Stimulated activated memory B cell treated with anti-CD40 and anti-IgM and Interleukin-4, amounts not matched to agents 10 μg/mL and 1 μg/mL and 100 μg/mL, for 72 hours (primary cell): ENCODE measurements at regions not wholly inside any gene's neighbourhood (a gene's known extent, or its start where the extent isn't known, plus 50 kb on each side); places are given as distances from the start of the nearest gene placed in this dataset.

Source experiments
- ATAC-seq: fragments of 150-1000 bp; cut with Tn5 transposase; 2 replicates; pipeline ENCODE4 v1.10.0; 2021
- H3K27ac Mint-ChIP-seq: one replicate; pipeline ENCODE4 v1.8.0; 2022; ENCODE audit warnings: mild to moderate bottlenecking, mixed read lengths
- H3K27me3 Mint-ChIP-seq: one replicate; pipeline ENCODE4 v1.8.0; 2022; ENCODE audit warnings: mixed read lengths
- H3K36me3 Mint-ChIP-seq: one replicate; pipeline ENCODE4 v1.8.0; 2022; ENCODE audit warnings: mixed read lengths
- H3K4me1 Mint-ChIP-seq: one replicate; pipeline ENCODE4 v1.8.0; 2022; ENCODE audit warnings: mixed read lengths
- H3K4me3 Mint-ChIP-seq: one replicate; pipeline ENCODE4 v1.8.0; 2022; ENCODE audit warnings: mild to moderate bottlenecking, moderate library complexity, mixed read lengths
- H3K9me3 Mint-ChIP-seq: one replicate; pipeline ENCODE4 v1.8.0; 2022; ENCODE audit warnings: mixed read lengths

- no peaks in the 10 kb centered on the region for H3K4me1 Mint-ChIP-seq
- no peaks in the 10 kb centered on the region for H3K27me3 Mint-ChIP-seq
- H3K36me3 Mint-ChIP-seq: no peaks in the 10 kb centered on the region
- H3K4me3 Mint-ChIP-seq: no peak overlapping the region
- no peaks in the 10 kb centered on the region for H3K9me3 Mint-ChIP-seq
- H3K27ac Mint-ChIP-seq: no peak overlapping the region
- no peak for ATAC-seq
Measured at GRCh38 chr18:7332452-7332851, 101.6 kb downstream of the LRRC30 start.

- Mint-ChIP-seq H3K27ac (no peak overlapping the region), H3K4me3 (no peak overlapping the region), H3K4me1 (no peaks in the 10 kb centered on the region), H3K27me3 (no peaks in the 10 kb centered on the region), H3K36me3 (no peaks in the 10 kb centered on the region), H3K9me3 (no peaks in the 10 kb centered on the region)
- no peak for ATAC-seq
Measured at GRCh38 chr18:7333025-7333562, 102.2 kb downstream of the LRRC30 start.

DNA sequence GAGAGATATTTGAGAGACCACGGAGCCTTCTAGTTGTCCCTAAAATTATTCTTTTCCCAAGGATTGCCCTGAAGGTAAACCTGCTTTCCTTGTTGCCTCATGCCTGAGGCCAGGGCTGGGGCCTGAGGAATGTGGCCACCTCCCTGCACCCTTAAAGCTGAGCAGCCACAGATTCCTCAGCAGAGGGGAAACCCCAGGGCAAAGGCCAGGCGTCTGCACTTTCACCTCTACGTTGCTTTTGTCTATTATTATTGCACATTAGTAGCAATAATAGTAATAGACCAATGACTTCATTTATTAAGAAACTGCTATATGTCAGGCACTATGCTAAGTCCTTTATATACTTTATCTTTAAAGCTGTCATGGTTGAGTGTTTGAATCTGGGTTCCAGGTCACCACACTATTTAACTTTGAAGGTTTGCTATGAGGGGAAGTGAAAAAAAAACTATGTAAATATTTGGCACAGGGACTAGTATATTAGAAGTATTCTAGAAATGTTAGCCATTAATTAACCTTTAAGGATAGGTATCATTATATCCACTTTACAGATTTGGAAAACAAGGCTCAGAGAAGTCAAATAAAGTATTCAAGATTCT is 104.2 kb downstream of the LRRC30 start:
- Mint-ChIP-seq H3K9me3 (no peaks in the 10 kb centered on the region), H3K4me1 (no peaks in the 10 kb centered on the region), H3K4me3 (no peak overlapping the region), H3K27me3 (no peaks in the 10 kb centered on the region), H3K27ac (no peak overlapping the region), H3K36me3 (no peaks in the 10 kb centered on the region)
- no peak for ATAC-seq

DNA sequence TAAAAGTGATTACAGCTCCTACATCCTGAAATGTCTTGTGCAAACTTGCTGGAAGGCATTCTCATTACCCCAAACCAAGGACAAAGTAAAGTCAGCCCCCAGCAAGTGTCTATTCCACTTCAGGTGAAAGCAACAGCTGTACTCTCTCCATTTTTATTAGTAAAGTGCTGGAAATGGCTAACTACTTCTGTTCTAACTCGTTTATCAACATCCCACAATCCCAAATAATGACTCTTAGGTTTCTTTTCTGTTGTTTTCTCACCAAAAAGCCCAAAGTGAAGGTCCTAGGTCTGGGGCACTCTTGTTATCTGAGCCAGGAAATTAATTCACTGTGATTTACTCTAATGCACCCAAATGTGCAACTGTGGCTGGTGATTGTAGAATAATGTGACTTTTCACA is 105.7 kb downstream of the LRRC30 start:
- no peaks in the 10 kb centered on the region for H3K4me1 Mint-ChIP-seq
- no peak overlapping the region for H3K27ac Mint-ChIP-seq
- no peak overlapping the region for H3K4me3 Mint-ChIP-seq
- no peaks in the 10 kb centered on the region for H3K9me3 Mint-ChIP-seq
- no peak for ATAC-seq
- H3K36me3 Mint-ChIP-seq: no peaks in the 10 kb centered on the region
- no peaks in the 10 kb centered on the region for H3K27me3 Mint-ChIP-seq

DNA sequence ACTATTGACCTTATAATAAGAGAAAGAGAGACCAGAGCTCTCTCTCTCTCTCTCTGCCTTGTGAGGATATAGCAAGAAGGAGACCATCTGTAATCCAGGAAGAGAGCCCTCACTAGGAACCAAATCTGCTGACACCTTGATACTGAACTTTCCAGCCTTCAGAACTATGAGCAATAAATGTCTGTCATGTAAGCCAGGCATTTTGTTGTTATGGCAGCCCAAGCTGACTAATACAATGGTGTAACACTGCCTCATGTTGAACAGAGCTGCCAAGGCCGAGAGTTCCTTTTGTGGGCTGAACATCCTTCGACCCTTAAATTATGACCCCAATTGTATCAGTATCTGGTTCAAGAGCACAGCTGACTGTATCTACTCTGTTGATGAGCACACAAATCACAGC is 108.0 kb downstream of the LRRC30 start:
- H3K27ac Mint-ChIP-seq: no peak overlapping the region
- H3K36me3 Mint-ChIP-seq: no peaks in the 10 kb centered on the region
- no peak overlapping the region for H3K4me3 Mint-ChIP-seq
- H3K9me3 Mint-ChIP-seq: no peaks in the 10 kb centered on the region
- H3K4me1 Mint-ChIP-seq: no peaks in the 10 kb centered on the region
- H3K27me3 Mint-ChIP-seq: no peaks in the 10 kb centered on the region
- no peak for ATAC-seq

- Mint-ChIP-seq H3K27ac (no peak overlapping the region), H3K9me3 (no peaks in the 10 kb centered on the region), H3K27me3 (no peaks in the 10 kb centered on the region), H3K4me1 (no peaks in the 10 kb centered on the region), H3K4me3 (no peak overlapping the region), H3K36me3 (no peaks in the 10 kb centered on the region)
- no peak for ATAC-seq
Measured at GRCh38 chr18:7341581-7342337, 110.9 kb downstream of the LRRC30 start.

DNA sequence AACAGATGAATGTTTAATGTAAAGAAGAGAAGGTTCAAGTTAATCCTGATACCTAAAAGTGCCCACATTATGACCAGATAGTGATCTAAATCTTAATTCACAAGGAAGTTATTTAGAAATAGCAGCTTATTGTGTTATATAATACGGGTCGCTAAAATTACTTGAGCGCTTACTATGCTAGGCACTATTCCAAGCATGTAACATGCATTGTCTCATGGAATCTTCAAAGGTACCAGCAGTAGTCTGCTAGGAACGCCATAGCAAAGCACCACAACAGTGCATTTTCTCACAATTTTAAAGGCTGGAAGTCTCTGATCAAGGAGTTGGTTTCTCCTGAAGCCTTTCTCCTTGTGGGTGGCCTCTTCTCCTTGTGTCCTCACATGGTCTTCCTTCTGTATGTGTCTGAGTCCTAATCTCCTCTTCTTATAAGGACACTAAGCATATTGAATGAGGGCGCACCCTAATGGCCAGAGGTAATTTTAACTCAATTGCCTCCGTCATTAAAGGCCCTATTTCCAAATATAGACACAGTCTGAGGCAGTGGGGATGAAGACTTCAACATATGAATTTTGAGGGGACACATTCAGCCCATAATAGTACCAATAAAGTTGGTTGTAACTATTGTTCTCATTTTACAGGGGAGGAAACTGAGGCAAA is 118.4 kb downstream of the LRRC30 start:
- H3K4me3 Mint-ChIP-seq: no peak overlapping the region

GRCh38 chr18:7358989-7359726 is 128.3 kb downstream of the LRRC30 start:
- peaks cover 6% of the 10 kb centered on the region for H3K9me3 Mint-ChIP-seq
- H3K27me3 Mint-ChIP-seq: no peaks in the 10 kb centered on the region
- H3K4me3 Mint-ChIP-seq: no peak overlapping the region
- no peak for ATAC-seq
- H3K36me3 Mint-ChIP-seq: no peaks in the 10 kb centered on the region
- no peaks in the 10 kb centered on the region for H3K4me1 Mint-ChIP-seq
- H3K27ac Mint-ChIP-seq: no peak overlapping the region

More for the DNA sequence above, 118.4 kb downstream of the LRRC30 start:
- no peak for ATAC-seq
- Mint-ChIP-seq H3K4me1 (no peaks in the 10 kb centered on the region), H3K27ac (no peak overlapping the region), H3K36me3 (no peaks in the 10 kb centered on the region), H3K27me3 (no peaks in the 10 kb centered on the region), H3K9me3 (peaks cover 10% of the 10 kb centered on the region)

DNA sequence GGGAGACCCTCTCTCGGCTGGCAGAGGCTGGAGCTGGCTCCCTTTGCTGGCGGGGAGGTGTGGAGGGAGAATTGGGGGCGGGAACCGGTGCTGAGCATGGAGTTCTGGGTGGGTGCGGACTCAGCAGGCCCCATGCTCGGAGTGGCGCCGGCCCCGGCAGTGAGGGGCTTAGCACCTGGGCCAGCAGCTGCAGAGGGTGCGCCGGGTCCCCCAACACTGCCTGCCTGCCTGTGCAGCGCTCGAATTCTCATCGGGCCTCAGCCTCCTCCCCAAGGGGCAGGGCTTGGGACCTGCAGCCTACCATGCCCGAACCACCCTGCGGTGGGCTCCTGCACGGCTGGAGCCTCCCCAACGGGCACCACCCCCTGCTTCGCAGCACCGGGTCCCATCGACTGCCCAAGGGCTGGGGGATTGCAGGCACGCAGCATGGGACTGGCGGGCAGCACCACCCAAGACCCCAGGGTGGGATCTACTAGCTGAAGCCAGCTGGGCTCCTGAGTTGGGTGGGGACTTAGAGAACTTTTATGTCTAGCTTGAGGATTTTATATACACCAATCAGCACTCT is 129.8 kb downstream of the LRRC30 start:
- no peak for ATAC-seq
- Mint-ChIP-seq H3K9me3 (peaks cover 9% of the 10 kb centered on the region), H3K4me1 (no peaks in the 10 kb centered on the region), H3K27ac (no peak overlapping the region), H3K27me3 (no peaks in the 10 kb centered on the region), H3K4me3 (no peak overlapping the region), H3K36me3 (no peaks in the 10 kb centered on the region)

DNA sequence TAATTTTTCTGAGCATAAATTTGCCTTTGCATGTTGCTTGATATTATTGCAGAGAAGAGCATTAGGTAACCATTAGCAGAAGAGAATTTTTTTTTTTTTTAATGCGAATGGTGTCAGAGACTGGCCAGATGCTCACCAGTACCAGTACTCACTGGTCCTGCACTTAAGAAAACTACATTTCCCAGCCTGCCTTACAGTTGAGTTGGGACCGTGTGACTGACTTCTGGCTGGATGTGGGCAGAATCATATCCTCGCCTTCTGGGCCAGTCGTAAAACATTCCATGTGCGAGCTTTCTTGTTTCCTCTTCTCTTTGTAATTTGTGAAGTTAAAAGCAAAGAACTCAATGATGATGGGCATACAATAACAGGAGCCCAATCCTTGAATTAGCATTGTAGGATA is 132.4 kb downstream of the LRRC30 start:
- no peak overlapping the region for H3K27ac Mint-ChIP-seq
- no peak for ATAC-seq
- H3K27me3 Mint-ChIP-seq: no peaks in the 10 kb centered on the region
- peaks cover 6% of the 10 kb centered on the region for H3K9me3 Mint-ChIP-seq
- no peaks in the 10 kb centered on the region for H3K36me3 Mint-ChIP-seq
- no peak overlapping the region for H3K4me3 Mint-ChIP-seq
- H3K4me1 Mint-ChIP-seq: no peaks in the 10 kb centered on the region

DNA sequence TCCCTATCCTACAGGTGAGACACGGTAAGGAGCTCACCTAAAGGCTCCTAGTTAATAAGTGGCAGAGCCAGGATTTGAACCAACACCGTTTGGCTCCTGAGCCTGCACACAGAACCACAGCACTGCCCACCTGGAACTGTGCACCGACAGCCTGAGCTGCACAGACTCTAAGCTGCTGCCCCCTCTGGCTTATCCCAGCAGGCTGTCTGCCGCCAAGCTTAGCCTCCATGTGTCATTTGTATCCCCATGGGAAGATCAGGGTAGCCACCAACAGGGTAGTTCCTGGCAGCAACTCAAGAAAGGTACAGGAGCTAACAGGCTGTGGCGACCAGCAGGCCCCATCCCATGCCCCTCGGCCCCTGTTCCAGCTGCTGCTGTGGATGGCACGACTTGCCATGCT is 135.7 kb downstream of the LRRC30 start:
- Mint-ChIP-seq H3K36me3 (no peaks in the 10 kb centered on the region), H3K27me3 (no peaks in the 10 kb centered on the region), H3K4me1 (no peaks in the 10 kb centered on the region), H3K4me3 (no peak overlapping the region), H3K27ac (no peak overlapping the region), H3K9me3 (peaks cover 4% of the 10 kb centered on the region)
- ATAC-seq: peak; percentile 24

- H3K36me3 Mint-ChIP-seq: no peaks in the 10 kb centered on the region
Measured at GRCh38 chr18:7367336-7367735, 136.4 kb downstream of the LRRC30 start.

GRCh38 chr18:7369006-7369405 is 138.1 kb downstream of the LRRC30 start:
- Mint-ChIP-seq H3K27ac (no peak overlapping the region), H3K27me3 (no peaks in the 10 kb centered on the region), H3K9me3 (peaks cover 6% of the 10 kb centered on the region), H3K36me3 (no peaks in the 10 kb centered on the region), H3K4me3 (no peak overlapping the region), H3K4me1 (no peaks in the 10 kb centered on the region)
- ATAC-seq: no peak

More at GRCh38 chr18:7367336-7367735, 136.4 kb downstream of the LRRC30 start:
- Mint-ChIP-seq H3K27ac (no peak overlapping the region), H3K27me3 (no peaks in the 10 kb centered on the region), H3K9me3 (peaks cover 6% of the 10 kb centered on the region), H3K4me1 (no peaks in the 10 kb centered on the region), H3K4me3 (no peak overlapping the region)
- ATAC-seq: no peak

- Mint-ChIP-seq H3K27me3 (no peaks in the 10 kb centered on the region), H3K36me3 (no peaks in the 10 kb centered on the region), H3K9me3 (peaks cover 3% of the 10 kb centered on the region), H3K4me3 (no peak overlapping the region), H3K27ac (no peak overlapping the region), H3K4me1 (no peaks in the 10 kb centered on the region)
- no peak for ATAC-seq
Measured at GRCh38 chr18:7370375-7370774, 139.5 kb downstream of the LRRC30 start.

DNA sequence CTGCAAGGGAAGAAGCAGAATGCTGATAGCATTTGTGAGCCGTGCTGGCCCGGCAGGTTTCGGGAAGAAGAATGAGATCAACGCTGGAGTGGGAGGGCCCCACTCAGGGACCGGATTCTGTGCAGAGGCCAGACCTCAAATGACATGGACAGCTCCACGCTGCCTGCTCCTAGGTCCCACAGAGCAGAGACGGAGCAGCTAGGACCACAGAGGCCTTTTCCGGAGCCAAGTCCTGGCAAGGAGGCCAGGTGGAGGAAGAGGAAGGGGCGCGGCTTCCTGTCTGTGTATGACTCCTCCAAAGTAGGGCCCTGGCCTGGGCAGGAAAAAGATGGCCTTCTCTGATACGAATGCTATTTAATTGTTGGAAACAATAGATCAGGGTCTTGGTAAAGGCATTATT is 139.9 kb downstream of the LRRC30 start:
- no peaks in the 10 kb centered on the region for H3K27me3 Mint-ChIP-seq
- peaks cover 3% of the 10 kb centered on the region for H3K9me3 Mint-ChIP-seq
- H3K27ac Mint-ChIP-seq: no peak overlapping the region
- H3K4me1 Mint-ChIP-seq: no peaks in the 10 kb centered on the region
- no peak overlapping the region for H3K4me3 Mint-ChIP-seq
- no peak for ATAC-seq
- no peaks in the 10 kb centered on the region for H3K36me3 Mint-ChIP-seq
